HG03342 (cell line): ENCODE measurements at regions not wholly inside any gene's neighbourhood (a gene's known extent, or its start where the extent isn't known, plus 50 kb on each side); places are given as distances from the start of the nearest gene placed in this dataset.

Experiments used
- ATAC-seq: cut with Tn5 transposase; IDR thresholded peaks from one replicate; pipeline ENCODE4 v1.9.1; 2021; ENCODE audit warnings: mild to moderate bottlenecking, moderate library complexity; ENCODE audit not compliant: unreplicated experiment

- no peak for ATAC-seq
Measured at GRCh38 chr21:25425156-25425555, 182.1 kb downstream of the MRPL39 start.

GRCh38 chr21:25424634-25425033 is 182.6 kb downstream of the MRPL39 start:
- no peak for ATAC-seq

DNA sequence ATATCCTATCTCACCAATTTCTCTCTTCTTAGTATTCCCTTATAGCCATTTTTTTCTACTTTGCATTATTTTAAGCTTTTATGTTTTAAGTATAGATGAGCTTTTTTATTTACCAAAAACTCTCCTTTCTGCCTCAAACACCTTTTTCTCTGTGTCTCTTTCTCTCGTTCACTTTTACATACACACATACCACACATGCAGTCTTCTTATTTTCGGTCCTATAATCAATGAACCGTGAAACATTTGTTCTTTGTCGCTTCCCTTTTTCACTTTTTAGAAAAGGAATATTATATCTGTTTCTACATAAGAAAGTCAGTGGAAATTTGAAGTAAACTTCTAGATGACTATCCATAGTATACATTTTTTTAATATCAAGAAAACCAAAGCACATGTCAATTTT is 183.2 kb downstream of the MRPL39 start:
- ATAC-seq, result no peak

DNA sequence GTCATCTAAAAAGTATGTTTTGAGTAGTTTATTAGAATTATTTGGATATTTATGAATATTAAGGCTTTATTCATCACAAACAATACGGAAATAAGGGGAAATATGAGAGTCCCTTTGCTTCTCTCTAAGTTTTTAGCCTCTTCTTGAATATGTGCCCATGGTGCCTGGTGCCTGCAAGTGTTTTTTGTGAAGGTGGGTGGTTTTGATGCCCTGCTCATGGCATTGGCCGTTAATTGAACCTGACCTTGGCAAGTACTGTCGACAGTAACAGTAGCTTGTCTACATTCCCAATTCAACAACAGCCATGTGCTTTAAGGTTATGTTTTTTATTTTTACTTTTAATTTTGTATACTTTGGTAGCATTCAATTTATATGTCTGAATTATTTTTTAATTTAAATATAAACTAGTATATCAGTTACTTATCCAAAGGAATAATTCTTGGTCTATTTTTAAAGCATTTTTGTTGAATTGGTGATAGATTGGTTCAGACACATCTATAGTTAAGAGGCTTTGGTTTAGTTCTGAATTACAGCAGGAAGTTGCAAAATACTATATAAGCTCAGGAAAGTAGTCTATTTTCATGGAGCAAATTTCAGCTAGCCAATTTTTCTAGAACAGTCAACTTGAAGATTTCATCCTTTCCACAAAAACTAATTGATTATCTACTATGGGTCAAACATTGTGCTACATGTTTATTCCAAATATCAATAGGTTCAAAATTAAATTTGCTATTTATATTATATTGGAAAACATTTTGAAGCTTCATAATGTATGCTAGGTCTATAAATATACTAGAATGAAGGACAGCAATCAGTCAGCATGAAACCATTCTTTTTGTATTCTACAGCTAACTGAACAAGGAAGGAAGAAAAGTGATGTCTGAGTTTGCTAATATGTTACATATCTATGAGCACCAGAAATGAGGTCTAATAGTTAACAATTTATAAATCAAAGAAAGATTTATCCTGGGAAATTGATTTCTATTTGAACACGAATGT is 184.4 kb downstream of the MRPL39 start:
- no peak for ATAC-seq

DNA sequence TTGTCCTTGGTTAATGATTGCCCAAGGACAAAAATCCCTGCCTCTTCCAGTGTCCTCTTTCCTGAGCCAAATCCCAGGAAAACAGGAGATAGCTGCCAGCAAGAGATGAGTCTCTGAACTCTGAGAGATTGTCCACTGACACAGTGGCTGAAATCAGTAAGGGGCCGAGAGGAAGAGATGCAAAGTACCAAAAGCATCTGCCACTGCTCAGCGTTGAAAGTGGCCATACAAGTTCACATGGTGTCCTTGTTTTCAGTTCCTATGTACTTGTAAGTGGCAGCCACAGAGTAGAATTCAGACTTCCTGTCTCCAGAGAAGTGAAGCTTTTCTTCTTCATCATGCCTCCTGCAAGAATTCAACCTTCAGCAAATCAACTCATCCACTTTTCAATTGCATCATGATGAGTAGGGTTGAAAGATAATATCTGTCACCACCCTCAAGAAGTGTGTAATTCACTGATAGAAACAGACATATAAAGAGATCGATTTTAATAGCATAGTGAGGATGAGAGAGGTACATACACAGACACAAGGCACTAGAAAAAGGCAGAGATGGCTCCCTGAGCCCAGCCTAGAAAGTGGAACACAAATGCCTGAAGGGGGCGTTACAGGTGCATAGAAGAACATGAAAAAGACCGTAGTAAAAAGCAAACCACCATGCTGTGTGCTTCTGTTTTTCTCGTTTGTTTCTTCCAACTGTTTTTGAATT is 185.8 kb downstream of the MRPL39 start:
- peak; percentile 68 for ATAC-seq

DNA sequence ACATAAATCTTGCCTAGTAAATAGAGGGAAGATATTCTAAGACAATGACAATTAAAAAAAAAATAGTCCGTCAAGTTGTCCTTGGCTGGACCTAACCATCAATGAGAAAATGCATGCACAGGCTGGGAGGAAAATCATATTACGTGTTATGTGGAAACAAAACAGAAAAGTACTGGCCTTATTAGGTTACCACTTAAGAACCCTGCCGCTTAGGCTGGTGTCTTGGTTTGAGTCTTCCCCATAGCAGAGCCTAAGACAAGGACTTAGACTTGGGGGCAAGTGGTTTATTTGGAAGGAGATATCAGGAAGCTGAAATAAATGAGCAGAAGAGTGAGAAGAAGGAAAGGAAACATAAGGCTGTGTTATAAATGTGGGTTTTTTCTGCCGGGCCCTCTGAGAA is 186.4 kb downstream of the MRPL39 start:
- ATAC-seq, result no peak

DNA sequence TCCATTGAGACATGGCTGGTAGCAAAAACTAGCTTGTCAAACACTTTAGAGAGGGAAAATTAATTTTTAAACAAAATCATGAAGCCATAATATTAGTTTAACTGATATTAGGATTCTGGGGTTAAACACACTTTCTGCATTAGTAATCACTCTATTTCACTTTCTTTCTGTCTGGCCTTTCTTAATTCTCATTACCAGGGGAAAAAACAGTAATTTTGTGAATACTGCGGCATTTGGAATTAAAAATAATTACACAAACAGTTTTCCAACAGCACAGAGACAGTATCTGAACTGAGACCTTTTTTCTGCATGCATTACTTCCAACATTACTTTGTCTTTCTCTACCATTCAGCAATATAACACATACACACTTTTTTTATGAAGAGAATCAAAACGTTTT is 190.6 kb downstream of the MRPL39 start:
- ATAC-seq, result no peak

DNA sequence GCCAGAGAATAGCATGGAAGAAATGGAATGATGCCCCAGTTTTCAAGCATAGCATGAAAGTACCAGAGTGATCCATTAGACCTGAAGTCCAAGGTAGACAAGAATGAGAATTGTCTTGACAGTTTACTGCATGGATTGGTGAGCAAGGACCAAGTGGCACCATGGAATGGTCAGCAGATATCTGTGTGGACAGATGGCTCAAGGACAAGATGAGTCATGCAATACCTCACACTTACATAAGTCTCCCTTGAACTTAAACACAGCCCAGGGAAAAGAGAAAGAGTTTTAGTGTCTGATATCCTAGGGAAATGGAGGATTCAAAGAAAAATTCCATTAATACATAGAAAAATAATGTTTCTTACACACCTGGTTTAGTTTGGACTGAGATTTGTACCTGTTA is 195.2 kb downstream of the MRPL39 start:
- ATAC-seq, result no peak

DNA sequence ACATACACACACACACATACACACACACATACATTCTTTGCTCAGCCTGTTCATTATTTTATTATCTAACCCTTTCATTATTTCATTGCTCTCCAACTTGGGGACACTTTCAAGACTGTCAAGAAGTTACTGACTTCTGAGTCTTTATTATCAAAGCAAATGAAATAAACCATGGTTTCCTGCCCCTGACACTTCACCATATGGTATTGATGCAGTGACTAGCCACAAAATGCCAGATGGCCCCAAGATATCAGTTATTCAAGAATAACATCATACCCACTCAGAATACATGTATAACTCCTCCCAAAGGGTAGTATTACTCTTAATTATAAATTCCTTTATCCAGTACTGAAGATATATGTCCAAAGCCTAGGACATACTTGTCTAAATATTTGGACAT is 197.3 kb downstream of the MRPL39 start:
- ATAC-seq, result no peak

DNA sequence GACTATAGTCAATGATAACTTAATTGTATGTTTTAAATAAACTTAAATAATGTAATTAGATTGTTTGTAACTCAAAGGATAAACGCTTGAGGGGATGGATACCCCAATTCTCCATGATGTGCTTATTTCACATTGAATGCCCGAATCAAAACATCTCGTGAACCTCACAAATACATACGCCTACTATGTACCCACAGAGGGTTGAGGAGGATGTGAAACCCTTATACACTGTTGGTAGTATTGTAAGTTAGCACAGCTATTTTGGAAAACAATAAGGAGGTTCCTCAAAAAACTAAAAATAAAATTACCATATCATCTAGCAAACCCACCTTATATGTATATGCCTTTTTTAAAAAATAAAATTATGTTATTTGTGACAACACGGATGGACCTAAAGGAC is 198.6 kb downstream of the MRPL39 start:
- no peak for ATAC-seq

GRCh38 chr21:25406887-25407579 is 200.2 kb downstream of the MRPL39 start:
- ATAC-seq, result no peak

DNA sequence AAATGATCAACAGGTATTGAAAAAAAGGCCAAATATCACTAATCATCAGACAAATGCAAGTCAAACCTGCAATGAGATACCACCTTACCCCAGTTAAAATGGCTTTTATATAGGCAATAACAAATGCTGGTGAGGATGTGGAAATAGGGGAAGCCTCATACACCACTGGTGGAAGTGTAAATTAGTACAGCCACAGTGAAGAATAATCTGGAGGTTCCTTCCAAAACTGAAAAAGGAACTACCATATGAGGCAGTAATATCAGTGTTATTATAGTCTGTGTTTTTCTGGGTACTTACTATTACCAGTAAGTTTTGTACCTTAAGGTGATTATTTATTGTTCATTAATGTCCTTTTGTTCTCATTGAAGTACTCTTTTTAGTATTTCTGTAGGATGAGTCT is 201.3 kb downstream of the MRPL39 start:
- ATAC-seq, result no peak

- ATAC-seq, result no peak
Measured at GRCh38 chr21:25402134-25402961, 204.9 kb downstream of the MRPL39 start.

- ATAC-seq, result no peak
Measured at GRCh38 chr21:25400427-25400826, 206.9 kb downstream of the MRPL39 start.

- no peak for ATAC-seq
Measured at GRCh38 chr21:25398630-25399029, 208.7 kb downstream of the MRPL39 start.

DNA sequence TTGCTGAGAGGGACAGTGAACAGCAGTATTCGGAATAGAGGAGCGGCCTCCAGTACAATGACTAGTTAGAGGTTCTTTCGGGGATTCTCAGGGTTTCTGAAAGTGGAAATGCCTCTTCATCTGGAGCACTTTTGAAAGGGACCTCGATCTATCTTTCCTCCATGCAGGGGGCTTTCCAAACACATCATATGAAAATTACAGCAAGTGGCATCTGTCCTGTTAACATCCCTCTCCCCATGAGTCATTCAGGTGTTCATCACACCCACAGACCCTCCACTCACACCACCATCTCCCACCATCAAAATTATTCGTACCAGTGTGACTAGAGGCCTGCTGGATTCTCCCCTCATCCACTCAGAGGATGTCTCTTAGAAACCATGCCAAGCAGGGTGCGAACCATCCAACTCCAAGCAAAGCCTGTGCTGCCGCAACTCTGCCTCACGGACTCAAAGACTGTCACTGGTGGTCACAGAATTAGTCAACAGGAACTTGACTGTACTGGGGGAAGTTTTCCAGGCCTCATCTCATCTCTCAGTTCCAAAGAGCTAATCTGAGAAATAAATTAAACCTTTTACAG is 211.1 kb downstream of the MRPL39 start:
- ATAC-seq, result peak; percentile 83

- no peak for ATAC-seq
Measured at GRCh38 chr21:25391777-25392176, 215.5 kb downstream of the MRPL39 start.

DNA sequence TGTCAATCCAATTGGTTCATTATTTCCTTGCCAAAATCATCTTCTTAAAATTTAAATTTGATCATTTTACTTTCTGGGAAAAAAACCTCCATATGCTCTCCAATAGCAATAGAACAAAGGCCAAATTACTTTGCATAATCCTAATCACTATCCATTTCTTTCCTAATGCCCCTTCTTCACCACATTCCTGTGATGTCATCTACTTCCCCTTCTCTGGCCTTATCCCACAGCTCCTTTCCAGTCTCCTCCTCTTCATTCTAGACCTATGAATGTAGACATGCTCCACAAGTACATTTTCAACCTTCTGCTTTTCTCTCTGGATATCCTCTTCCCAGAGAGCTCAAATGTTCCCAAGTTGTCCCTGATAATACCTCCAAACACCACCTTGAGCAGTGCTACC is 216.6 kb downstream of the MRPL39 start:
- ATAC-seq, result no peak

- no peak for ATAC-seq
Measured at GRCh38 chr21:25387665-25388064, 219.6 kb downstream of the MRPL39 start.

- no peak for ATAC-seq
Measured at GRCh38 chr21:25385911-25386474, 221.3 kb downstream of the MRPL39 start.
